ENCODE measurements at regions not wholly inside any gene's neighbourhood (a gene's known extent, or its start where the extent isn't known, plus 50 kb on each side); places are given as distances from the start of the nearest gene placed in this dataset.
"Not testable (repeated sequence)": the region's sequence is repeated elsewhere in the genome, so short reads cannot be mapped to it uniquely, and the experiment has no call there.

GRCh38 chr21:25170681-25171080 is 436.6 kb downstream of the MRPL39 start:
- Histone ChIP-seq H3K27me3 (ENCODE audit: insufficient read depth, low read length) (no peaks in the 10 kb centered on the region), H3K4me1 (ENCODE audit: insufficient read depth, low read length) (no peaks in the 10 kb centered on the region), H3K4me3 (ENCODE audit: low read length in 2 of 2) (no peak overlapping the region), H3K27ac (ENCODE audit: low read depth, low read length) (no peak overlapping the region), H3K9me3 (ENCODE audit: control insufficient read depth in 1 of 2, low read length in 2 of 2) (no peaks in the 10 kb centered on the region), H3K36me3 (ENCODE audit: insufficient read depth, low read length) (no peaks in the 10 kb centered on the region)
- peaks cover 6 to 23% (median 16%) of the 10 kb centered on the region in 8 donors for H3K9me3 Mint-ChIP-seq
- ChIA-PET POLR2A (ENCODE audit: partially characterized antibody) (no interaction called here), CTCF (ENCODE audit: partially characterized antibody) (no interaction called here)
- no peak for DNase-seq
- no peak overlapping the region for H3K27ac Mint-ChIP-seq
- H3K27me3 Mint-ChIP-seq = no peaks in the 10 kb centered on the region
- H3K4me1 Mint-ChIP-seq = no peaks in the 10 kb centered on the region
- intact Hi-C loops (cut with micrococcal nuclease) = no loop called here
- no peak overlapping the region for H3K4me3 Mint-ChIP-seq
- H3K36me3 Mint-ChIP-seq = no peaks in the 10 kb centered on the region

GRCh38 chr21:25169370-25169769 is 437.9 kb downstream of the MRPL39 start:
- no peak for DNase-seq
- Histone ChIP-seq H3K4me3 (ENCODE audit: low read length in 2 of 2) (no peak overlapping the region), H3K27me3 (ENCODE audit: insufficient read depth, low read length) (no peaks in the 10 kb centered on the region), H3K36me3 (ENCODE audit: insufficient read depth, low read length) (no peaks in the 10 kb centered on the region), H3K9me3 (ENCODE audit: control insufficient read depth in 1 of 2, low read length in 2 of 2) (no peaks in the 10 kb centered on the region), H3K27ac (ENCODE audit: low read depth, low read length) (no peak overlapping the region), H3K4me1 (ENCODE audit: insufficient read depth, low read length) (no peaks in the 10 kb centered on the region)
- intact Hi-C loops (cut with micrococcal nuclease) = no loop called here
- Mint-ChIP-seq H3K9me3 (peaks cover 7 to 32% (median 17%) of the 10 kb centered on the region in 8 donors), H3K4me3 (no peak overlapping the region), H3K27ac (no peak overlapping the region), H3K36me3 (no peaks in the 10 kb centered on the region), H3K27me3 (no peaks in the 10 kb centered on the region), H3K4me1 (no peaks in the 10 kb centered on the region)
- ChIA-PET CTCF (ENCODE audit: partially characterized antibody) (no interaction called here), POLR2A (ENCODE audit: partially characterized antibody) (no interaction called here)

- H3K4me3 Mint-ChIP-seq; H3K27ac ChIP-seq (ENCODE audit: low read depth, low read length); H3K36me3 Mint-ChIP-seq; POLR2A ChIA-PET (ENCODE audit: partially characterized antibody); H3K4me1 ChIP-seq (ENCODE audit: insufficient read depth, low read length); H3K36me3 ChIP-seq (ENCODE audit: insufficient read depth, low read length); CTCF ChIA-PET (ENCODE audit: partially characterized antibody); H3K27me3 ChIP-seq (ENCODE audit: insufficient read depth, low read length); intact Hi-C loops (cut with micrococcal nuclease); H3K27ac Mint-ChIP-seq; H3K27me3 Mint-ChIP-seq; DNase-seq; H3K9me3 ChIP-seq (ENCODE audit: control insufficient read depth in 1 of 2, low read length in 2 of 2); H3K4me3 ChIP-seq (ENCODE audit: low read length in 2 of 2); H3K4me1 Mint-ChIP-seq: not testable (repeated sequence)
- H3K9me3 Mint-ChIP-seq = peaks cover 7 to 32% (median 17%) of the 10 kb centered on the region in 8 donors
Observed at GRCh38 chr21:25166904-25167303, 440.4 kb downstream of the MRPL39 start.

- Mint-ChIP-seq H3K4me3 (no peak overlapping the region), H3K9me3 (peaks cover 0 to 9% (median 5%) of the 10 kb centered on the region in 8 donors), H3K36me3 (no peaks in the 10 kb centered on the region), H3K4me1 (no peaks in the 10 kb centered on the region), H3K27ac (no peak overlapping the region), H3K27me3 (no peaks in the 10 kb centered on the region)
- Histone ChIP-seq H3K27ac (ENCODE audit: low read depth, low read length) (no peak overlapping the region), H3K9me3 (ENCODE audit: control insufficient read depth in 1 of 2, low read length in 2 of 2) (no peaks in the 10 kb centered on the region), H3K36me3 (ENCODE audit: insufficient read depth, low read length) (no peaks in the 10 kb centered on the region), H3K27me3 (ENCODE audit: insufficient read depth, low read length) (no peaks in the 10 kb centered on the region), H3K4me3 (ENCODE audit: low read length in 2 of 2) (no peak overlapping the region), H3K4me1 (ENCODE audit: insufficient read depth, low read length) (no peaks in the 10 kb centered on the region)
- no peak for DNase-seq
- ChIA-PET POLR2A (ENCODE audit: partially characterized antibody) (no interaction called here), CTCF (ENCODE audit: partially characterized antibody) (no interaction called here)
- intact Hi-C loops (cut with micrococcal nuclease) = no loop called here
Observed at GRCh38 chr21:25161571-25161970, 445.7 kb downstream of the MRPL39 start.

- H3K4me3 Mint-ChIP-seq; intact Hi-C loops (cut with micrococcal nuclease); H3K9me3 Mint-ChIP-seq; H3K9me3 ChIP-seq (ENCODE audit: control insufficient read depth in 1 of 2, low read length in 2 of 2); POLR2A ChIA-PET (ENCODE audit: partially characterized antibody); H3K27me3 Mint-ChIP-seq; H3K36me3 Mint-ChIP-seq; DNase-seq; H3K27ac ChIP-seq (ENCODE audit: low read depth, low read length); H3K4me1 ChIP-seq (ENCODE audit: insufficient read depth, low read length); CTCF ChIA-PET (ENCODE audit: partially characterized antibody); H3K27ac Mint-ChIP-seq; H3K36me3 ChIP-seq (ENCODE audit: insufficient read depth, low read length); H3K27me3 ChIP-seq (ENCODE audit: insufficient read depth, low read length); H3K4me1 Mint-ChIP-seq; H3K4me3 ChIP-seq (ENCODE audit: low read length in 2 of 2): not testable (repeated sequence)
Observed at GRCh38 chr21:25155020-25155419, 452.3 kb downstream of the MRPL39 start.

GRCh38 chr21:25149022-25149421 is 458.3 kb downstream of the MRPL39 start:
- Mint-ChIP-seq H3K4me3 (no peak overlapping the region), H3K4me1 (no peaks in the 10 kb centered on the region), H3K36me3 (no peaks in the 10 kb centered on the region), H3K9me3 (peaks cover 0 to 4% (median under 1%) of the 10 kb centered on the region in 8 donors), H3K27ac (no peak overlapping the region), H3K27me3 (no peaks in the 10 kb centered on the region)
- Histone ChIP-seq H3K36me3 (ENCODE audit: insufficient read depth, low read length) (no peaks in the 10 kb centered on the region), H3K9me3 (ENCODE audit: control insufficient read depth in 1 of 2, low read length in 2 of 2) (no peaks in the 10 kb centered on the region), H3K27me3 (ENCODE audit: insufficient read depth, low read length) (no peaks in the 10 kb centered on the region), H3K4me3 (ENCODE audit: low read length in 2 of 2) (no peak overlapping the region), H3K4me1 (ENCODE audit: insufficient read depth, low read length) (no peaks in the 10 kb centered on the region), H3K27ac (ENCODE audit: low read depth, low read length) (no peak overlapping the region)
- ChIA-PET CTCF (ENCODE audit: partially characterized antibody) (no interaction called here), POLR2A (ENCODE audit: partially characterized antibody) (no interaction called here)
- no peak for DNase-seq
- intact Hi-C loops (cut with micrococcal nuclease) = no loop called here

- H3K36me3 Mint-ChIP-seq = no peaks in the 10 kb centered on the region
- no peak overlapping the region for H3K27ac Mint-ChIP-seq
- CTCF ChIA-PET (ENCODE audit: partially characterized antibody) = interaction anchor here (0.6 kb wide), 1 partner anchor 849 kb away, joined by 3 read pairs; no protein-coding TSS in a partner anchor
Observed at GRCh38 chr21:25139414-25139813, 467.9 kb downstream of the MRPL39 start.

GRCh38 chr21:25133939-25134338 is 473.3 kb downstream of the MRPL39 start:
- Histone ChIP-seq H3K9me3 (ENCODE audit: control insufficient read depth in 1 of 2, low read length in 2 of 2) (no peaks in the 10 kb centered on the region), H3K4me1 (ENCODE audit: insufficient read depth, low read length) (no peaks in the 10 kb centered on the region), H3K27ac (ENCODE audit: low read depth, low read length) (no peak overlapping the region), H3K4me3 (ENCODE audit: low read length in 2 of 2) (no peak overlapping the region), H3K36me3 (ENCODE audit: insufficient read depth, low read length) (no peaks in the 10 kb centered on the region), H3K27me3 (ENCODE audit: insufficient read depth, low read length) (no peaks in the 10 kb centered on the region)
- peaks cover 0 to 7% (median under 1%) of the 10 kb centered on the region in 8 donors for H3K9me3 Mint-ChIP-seq
- H3K27me3 Mint-ChIP-seq = no peaks in the 10 kb centered on the region
- no peak for DNase-seq
- H3K27ac Mint-ChIP-seq = no peak overlapping the region
- ChIA-PET CTCF (ENCODE audit: partially characterized antibody) (no interaction called here), POLR2A (ENCODE audit: partially characterized antibody) (no interaction called here)
- intact Hi-C loops (cut with micrococcal nuclease) = no loop called here
- H3K36me3 Mint-ChIP-seq = no peaks in the 10 kb centered on the region
- no peak overlapping the region for H3K4me3 Mint-ChIP-seq
- H3K4me1 Mint-ChIP-seq = no peaks in the 10 kb centered on the region

More at GRCh38 chr21:25139414-25139813, 467.9 kb downstream of the MRPL39 start:
- H3K9me3 Mint-ChIP-seq = peaks cover 0 to 3% (median 0%) of the 10 kb centered on the region in 8 donors
- H3K4me3 Mint-ChIP-seq = no peak overlapping the region
- Histone ChIP-seq H3K4me3 (ENCODE audit: low read length in 2 of 2) (no peak overlapping the region), H3K36me3 (ENCODE audit: insufficient read depth, low read length) (no peaks in the 10 kb centered on the region), H3K27ac (ENCODE audit: low read depth, low read length) (no peak overlapping the region), H3K4me1 (ENCODE audit: insufficient read depth, low read length) (no peaks in the 10 kb centered on the region), H3K27me3 (ENCODE audit: insufficient read depth, low read length) (no peaks in the 10 kb centered on the region), H3K9me3 (ENCODE audit: control insufficient read depth in 1 of 2, low read length in 2 of 2) (no peaks in the 10 kb centered on the region)
- POLR2A ChIA-PET (ENCODE audit: partially characterized antibody) = no interaction called here
- intact Hi-C loops (cut with micrococcal nuclease) = no loop called here
- H3K27me3 Mint-ChIP-seq = no peaks in the 10 kb centered on the region
- no peaks in the 10 kb centered on the region for H3K4me1 Mint-ChIP-seq
- DNase-seq = no peak

Data from CD4-positive, alpha-beta memory T cell (primary cell).